ENCODE measurements at regions not wholly inside any gene's neighbourhood (a gene's known extent, or its start where the extent isn't known, plus 50 kb on each side); places are given as distances from the start of the nearest gene placed in this dataset.

DNA sequence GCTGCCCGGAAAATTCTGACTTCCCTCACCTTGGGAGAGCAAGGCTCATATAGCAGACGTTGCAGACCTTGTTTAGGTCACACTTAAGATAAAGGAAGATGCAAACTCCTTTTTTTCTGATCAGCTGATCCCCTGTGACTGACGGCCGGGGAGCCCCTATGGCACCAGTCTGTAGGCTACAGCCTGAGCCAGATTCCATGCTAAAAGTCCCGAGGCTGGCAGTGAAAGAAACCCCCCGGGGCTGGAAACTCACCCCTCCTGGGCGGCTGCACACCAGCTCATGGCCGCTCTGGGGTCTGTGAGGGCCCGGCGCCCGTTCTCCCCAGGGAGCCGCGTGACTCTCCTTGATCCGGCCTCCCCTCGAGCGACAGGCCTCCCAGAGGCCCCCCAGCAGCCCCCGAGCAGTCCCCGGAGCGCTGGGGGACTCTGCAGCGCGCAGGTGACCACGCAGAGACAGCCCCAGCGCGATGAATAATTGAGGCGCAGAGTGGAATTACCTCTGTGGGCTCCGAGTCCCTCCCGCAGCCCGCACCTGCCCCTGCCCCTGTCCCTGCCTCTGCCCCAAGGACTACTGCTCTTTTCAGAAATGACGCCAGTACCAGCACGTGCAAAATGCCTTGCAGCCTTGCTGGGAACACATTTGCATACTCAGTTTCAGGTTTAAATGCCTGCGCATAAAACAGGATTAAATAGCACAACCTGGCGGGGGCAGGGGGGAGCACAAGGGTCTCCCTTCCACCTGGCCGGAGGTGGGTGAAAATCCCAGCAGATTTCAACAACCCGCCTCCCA is 62.6 kb upstream of the CLDN14 start:
- Mint-ChIP-seq H3K4me3 (peak overlapping the region in 1 of 2 donors; percentile 73), H3K27ac (no peak overlapping the region), H3K9me3 (no peaks in the 10 kb centered on the region), H3K27me3 (ENCODE audit: low read depth in 3 of 3) (peaks cover 19 to 34% (median 25%) of the 10 kb centered on the region in 3 donors), H3K4me1 (no peaks in the 10 kb centered on the region), H3K36me3 (no peaks in the 10 kb centered on the region)
- Histone ChIP-seq H3K79me2 (ENCODE audit: insufficient read depth, low read length) (no peaks in the 10 kb centered on the region), H2AFZ (ENCODE audit: insufficient read depth, low read depth, low read length, poor library complexity, severe bottlenecking) (no peak overlapping the region), H3K9ac (ENCODE audit: insufficient read depth, low read length, poor library complexity, severe bottlenecking) (no peak overlapping the region), H3K9me3 (replicated peaks in 1 of 2; ENCODE audit: control insufficient read depth in 1 of 2, insufficient read depth in 1 of 2, low read length in 2 of 2) (no peaks in the 10 kb centered on the region), H3K27ac (ENCODE audit: low read depth in 1 of 2, low read length in 2 of 2) (no peak overlapping the region), H4K20me1 (ENCODE audit: insufficient read depth, low read length) (no peaks in the 10 kb centered on the region), H3K4me2 (replicated peaks; ENCODE audit: extremely low read depth, low read length, poor library complexity, severe bottlenecking) (no peak overlapping the region), H3K4me3 (replicated peaks in 1 of 3; ENCODE audit: low read depth in 2 of 3, low read length in 3 of 3) (no peak overlapping the region), H3K36me3 (replicated peaks in 1 of 2; ENCODE audit: control insufficient read depth in 1 of 2, insufficient read depth in 2 of 2, low read length in 2 of 2) (no peaks in the 10 kb centered on the region), H3K4me1 (ENCODE audit: control insufficient read depth in 1 of 2, insufficient read depth in 2 of 2, low read length in 2 of 2) (no peaks in the 10 kb centered on the region), H3K27me3 (ENCODE audit: control insufficient read depth in 2 of 2, insufficient read depth in 2 of 2, low read length in 2 of 2) (peaks cover 18 to 24% of the 10 kb centered on the region in 2 donors)
- DNase-seq: no peak
- 21% methylated on average over 29 of the region's 34 CpGs for WGBS (ENCODE audit: insufficient coverage)
- TF ChIP-seq, protein P1, sequence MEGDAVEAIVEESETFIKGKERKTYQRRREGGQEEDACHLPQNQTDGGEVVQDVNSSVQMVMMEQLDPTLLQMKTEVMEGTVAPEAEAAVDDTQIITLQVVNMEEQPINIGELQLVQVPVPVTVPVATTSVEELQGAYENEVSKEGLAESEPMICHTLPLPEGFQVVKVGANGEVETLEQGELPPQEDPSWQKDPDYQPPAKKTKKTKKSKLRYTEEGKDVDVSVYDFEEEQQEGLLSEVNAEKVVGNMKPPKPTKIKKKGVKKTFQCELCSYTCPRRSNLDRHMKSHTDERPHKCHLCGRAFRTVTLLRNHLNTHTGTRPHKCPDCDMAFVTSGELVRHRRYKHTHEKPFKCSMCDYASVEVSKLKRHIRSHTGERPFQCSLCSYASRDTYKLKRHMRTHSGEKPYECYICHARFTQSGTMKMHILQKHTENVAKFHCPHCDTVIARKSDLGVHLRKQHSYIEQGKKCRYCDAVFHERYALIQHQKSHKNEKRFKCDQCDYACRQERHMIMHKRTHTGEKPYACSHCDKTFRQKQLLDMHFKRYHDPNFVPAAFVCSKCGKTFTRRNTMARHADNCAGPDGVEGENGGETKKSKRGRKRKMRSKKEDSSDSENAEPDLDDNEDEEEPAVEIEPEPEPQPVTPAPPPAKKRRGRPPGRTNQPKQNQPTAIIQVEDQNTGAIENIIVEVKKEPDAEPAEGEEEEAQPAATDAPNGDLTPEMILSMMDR (IDR thresholded peaks at IDR 0.05): no peak
- intact Hi-C loops (cut with micrococcal nuclease): no loop called here

DNA sequence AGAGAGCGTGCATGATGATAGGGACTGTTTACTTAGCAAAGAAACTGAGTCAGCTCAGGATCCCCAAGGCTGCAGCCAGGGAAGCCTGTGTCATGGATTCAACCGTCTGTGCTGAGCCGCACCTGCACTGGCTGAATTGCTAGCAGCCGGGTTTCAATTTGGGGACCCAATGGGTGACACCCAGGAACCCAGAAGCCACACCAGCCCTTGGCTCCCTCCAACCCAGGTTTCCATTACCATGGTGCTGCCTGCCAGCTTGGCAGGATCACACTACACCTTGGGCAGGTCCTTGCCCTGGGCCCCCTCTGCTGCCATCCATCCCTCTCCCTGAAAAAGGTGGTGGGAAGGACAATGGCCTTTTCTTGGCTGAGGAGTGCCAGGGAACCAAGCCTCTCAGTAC is 64.0 kb upstream of the CLDN14 start:
- TF ChIP-seq, protein P1 (IDR thresholded peaks at IDR 0.05): no peak
- H3K4me3 Mint-ChIP-seq: no peak overlapping the region
- Histone ChIP-seq H3K27ac (ENCODE audit: low read depth in 1 of 2, low read length in 2 of 2) (no peak overlapping the region), H3K4me2 (replicated peaks; ENCODE audit: extremely low read depth, low read length, poor library complexity, severe bottlenecking) (no peak overlapping the region), H3K4me1 (ENCODE audit: control insufficient read depth in 1 of 2, insufficient read depth in 2 of 2, low read length in 2 of 2) (no peaks in the 10 kb centered on the region), H4K20me1 (ENCODE audit: insufficient read depth, low read length) (no peaks in the 10 kb centered on the region), H3K9me3 (replicated peaks in 1 of 2; ENCODE audit: control insufficient read depth in 1 of 2, insufficient read depth in 1 of 2, low read length in 2 of 2) (no peaks in the 10 kb centered on the region), H3K27me3 (ENCODE audit: control insufficient read depth in 2 of 2, insufficient read depth in 2 of 2, low read length in 2 of 2) (peaks cover 18 to 24% of the 10 kb centered on the region in 2 donors), H2AFZ (ENCODE audit: insufficient read depth, low read depth, low read length, poor library complexity, severe bottlenecking) (no peak overlapping the region), H3K4me3 (replicated peaks in 1 of 3; ENCODE audit: low read depth in 2 of 3, low read length in 3 of 3) (no peak overlapping the region), H3K36me3 (replicated peaks in 1 of 2; ENCODE audit: control insufficient read depth in 1 of 2, insufficient read depth in 2 of 2, low read length in 2 of 2) (no peaks in the 10 kb centered on the region), H3K9ac (ENCODE audit: insufficient read depth, low read length, poor library complexity, severe bottlenecking) (no peak overlapping the region), H3K79me2 (ENCODE audit: insufficient read depth, low read length) (no peaks in the 10 kb centered on the region)
- no peaks in the 10 kb centered on the region for H3K4me1 Mint-ChIP-seq
- H3K36me3 Mint-ChIP-seq: no peaks in the 10 kb centered on the region
- intact Hi-C loops (cut with micrococcal nuclease): no loop called here
- H3K27ac Mint-ChIP-seq: no peak overlapping the region
- H3K9me3 Mint-ChIP-seq: no peaks in the 10 kb centered on the region
- H3K27me3 Mint-ChIP-seq (ENCODE audit: low read depth in 3 of 3): peaks cover 19 to 36% (median 25%) of the 10 kb centered on the region in 3 donors
- DNase-seq: no peak
- 100% methylated on average over 4 of the region's 4 CpGs for WGBS (ENCODE audit: insufficient coverage)

Data from CD14-positive monocyte (primary cell).